ENCODE measurements at regions not wholly inside any gene's neighbourhood (a gene's known extent, or its start where the extent isn't known, plus 50 kb on each side); places are given as distances from the start of the nearest gene placed in this dataset.

DNA sequence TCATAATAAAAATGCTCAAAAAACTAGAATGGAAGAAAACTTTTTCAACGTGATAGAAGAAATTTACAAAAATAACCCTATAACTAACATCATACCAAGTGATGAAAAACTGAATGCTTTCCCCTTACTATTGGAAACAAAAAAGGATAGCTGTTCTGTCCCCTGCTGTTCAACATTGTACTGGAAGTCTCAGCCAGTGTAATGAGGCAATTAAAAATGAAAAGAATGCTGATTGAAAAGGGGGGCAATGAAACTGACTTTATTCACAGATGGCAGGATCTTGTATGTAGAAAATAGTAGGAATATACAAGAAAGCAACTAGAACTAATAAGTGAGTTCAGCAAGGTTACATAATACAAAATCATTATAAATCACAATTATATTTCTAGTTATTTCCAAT is 337.9 kb upstream of the KITLG start:
- TF ChIP-seq, protein P1, sequence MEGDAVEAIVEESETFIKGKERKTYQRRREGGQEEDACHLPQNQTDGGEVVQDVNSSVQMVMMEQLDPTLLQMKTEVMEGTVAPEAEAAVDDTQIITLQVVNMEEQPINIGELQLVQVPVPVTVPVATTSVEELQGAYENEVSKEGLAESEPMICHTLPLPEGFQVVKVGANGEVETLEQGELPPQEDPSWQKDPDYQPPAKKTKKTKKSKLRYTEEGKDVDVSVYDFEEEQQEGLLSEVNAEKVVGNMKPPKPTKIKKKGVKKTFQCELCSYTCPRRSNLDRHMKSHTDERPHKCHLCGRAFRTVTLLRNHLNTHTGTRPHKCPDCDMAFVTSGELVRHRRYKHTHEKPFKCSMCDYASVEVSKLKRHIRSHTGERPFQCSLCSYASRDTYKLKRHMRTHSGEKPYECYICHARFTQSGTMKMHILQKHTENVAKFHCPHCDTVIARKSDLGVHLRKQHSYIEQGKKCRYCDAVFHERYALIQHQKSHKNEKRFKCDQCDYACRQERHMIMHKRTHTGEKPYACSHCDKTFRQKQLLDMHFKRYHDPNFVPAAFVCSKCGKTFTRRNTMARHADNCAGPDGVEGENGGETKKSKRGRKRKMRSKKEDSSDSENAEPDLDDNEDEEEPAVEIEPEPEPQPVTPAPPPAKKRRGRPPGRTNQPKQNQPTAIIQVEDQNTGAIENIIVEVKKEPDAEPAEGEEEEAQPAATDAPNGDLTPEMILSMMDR (IDR thresholded peaks at IDR 0.05): peak in 1 of 12 donors; percentile 6
- TF ChIP-seq POLR2A (IDR thresholded peaks at IDR 0.05): no peak

Measured in heart left ventricle (tissue), 13 donors.